Brain microvascular endothelial cell (primary cell): ENCODE measurements at regions not wholly inside any gene's neighbourhood (a gene's known extent, or its start where the extent isn't known, plus 50 kb on each side); places are given as distances from the start of the nearest gene placed in this dataset.
"Not testable (repeated sequence)": the region's sequence is repeated elsewhere in the genome, so short reads cannot be mapped to it uniquely, and the experiment has no call there.

ENCODE experiments used
- DNase-seq: peaks from one replicate; pipeline ENCODE4 v3.0.0-alpha.2; 2020
- H3K27ac ChIP-seq: fragments of 250-450 bp; sonication (Bioruptor Pico); 2 replicates; pipeline ENCODE4 v1.5.1; 2020; ENCODE audit warnings: mild to moderate bottlenecking, moderate library complexity
- H3K27me3 ChIP-seq: fragments of 250-450 bp; sonication (Bioruptor Pico); replicated peaks from 2 replicates; pipeline ENCODE4 v1.5.1; 2020; ENCODE audit warnings: mild to moderate bottlenecking
- H3K36me3 ChIP-seq: fragments of 250-450 bp; sonication (Bioruptor Pico); replicated peaks from 2 replicates; pipeline ENCODE4 v1.5.1; 2020; ENCODE audit warnings: mild to moderate bottlenecking
- H3K4me3 ChIP-seq: 2 replicates; pipeline ENCODE4 v1.5.1; 2011; ENCODE audit warnings: low read depth, mild to moderate bottlenecking, control low read depth, low read length, moderate library complexity
- in situ Hi-C: cut with HindIII; loops from 2 replicates; pipeline ENCODE4 v1.10.0; 2017; ENCODE audit warnings: low sequenced_read_pairs, low pct_ligation_motif_present
- TF ChIP-seq, protein P1 (sequence below): IDR thresholded peaks from 2 replicates; pipeline ENCODE4 v1.5.1; 2011; ENCODE audit warnings: low read depth, mild to moderate bottlenecking, moderate library complexity, low read length, control low read depth, inconsistent platforms; ENCODE audit errors: missing control alignments

DNA sequence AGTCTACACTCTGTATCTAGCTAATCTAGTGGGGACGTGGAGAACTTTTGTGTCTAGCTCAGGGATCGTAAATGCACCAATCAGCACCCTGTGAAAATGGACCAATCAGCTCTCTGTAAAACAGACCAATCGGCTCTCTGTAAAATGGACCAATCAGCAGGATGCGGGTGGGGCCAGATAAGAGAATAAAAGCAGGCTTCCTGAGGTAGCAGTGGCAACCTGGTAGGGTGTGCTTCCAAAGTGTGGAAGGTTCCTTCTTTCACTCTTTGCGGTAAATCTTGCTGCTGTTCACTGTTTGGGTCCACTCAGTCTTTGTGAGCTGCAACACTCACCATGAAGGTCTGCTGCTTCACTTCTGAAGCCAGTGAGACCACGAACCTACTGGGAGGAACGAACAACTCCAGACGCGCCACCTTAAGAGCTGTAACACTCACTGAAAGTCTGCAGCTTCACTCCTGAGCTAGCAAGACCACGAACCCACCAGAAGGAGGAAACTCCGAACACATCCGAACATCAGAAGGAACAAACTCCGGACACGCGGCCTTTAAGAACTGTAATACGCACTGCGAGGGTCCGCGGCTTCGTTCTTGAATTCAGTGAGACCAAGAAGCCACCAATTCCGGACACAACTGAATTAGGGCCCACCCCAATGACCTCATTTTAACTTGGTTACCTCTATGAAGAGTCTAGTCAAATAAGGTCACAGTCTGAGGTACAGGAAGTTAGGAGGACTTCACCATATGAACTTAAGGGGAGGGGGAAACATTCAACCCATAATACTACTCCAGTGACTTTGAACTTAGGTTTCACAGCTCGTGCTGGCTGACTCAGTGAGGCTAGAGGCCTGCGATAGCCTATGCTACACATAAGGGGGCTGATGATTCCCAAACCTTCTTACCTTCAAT lies 59.8 kb upstream of the LPGAT1 start:
- H3K4me3 ChIP-seq, in situ Hi-C loops, DNase-seq, H3K27me3 ChIP-seq, H3K36me3 ChIP-seq, H3K27ac ChIP-seq: not testable (repeated sequence)

DNA sequence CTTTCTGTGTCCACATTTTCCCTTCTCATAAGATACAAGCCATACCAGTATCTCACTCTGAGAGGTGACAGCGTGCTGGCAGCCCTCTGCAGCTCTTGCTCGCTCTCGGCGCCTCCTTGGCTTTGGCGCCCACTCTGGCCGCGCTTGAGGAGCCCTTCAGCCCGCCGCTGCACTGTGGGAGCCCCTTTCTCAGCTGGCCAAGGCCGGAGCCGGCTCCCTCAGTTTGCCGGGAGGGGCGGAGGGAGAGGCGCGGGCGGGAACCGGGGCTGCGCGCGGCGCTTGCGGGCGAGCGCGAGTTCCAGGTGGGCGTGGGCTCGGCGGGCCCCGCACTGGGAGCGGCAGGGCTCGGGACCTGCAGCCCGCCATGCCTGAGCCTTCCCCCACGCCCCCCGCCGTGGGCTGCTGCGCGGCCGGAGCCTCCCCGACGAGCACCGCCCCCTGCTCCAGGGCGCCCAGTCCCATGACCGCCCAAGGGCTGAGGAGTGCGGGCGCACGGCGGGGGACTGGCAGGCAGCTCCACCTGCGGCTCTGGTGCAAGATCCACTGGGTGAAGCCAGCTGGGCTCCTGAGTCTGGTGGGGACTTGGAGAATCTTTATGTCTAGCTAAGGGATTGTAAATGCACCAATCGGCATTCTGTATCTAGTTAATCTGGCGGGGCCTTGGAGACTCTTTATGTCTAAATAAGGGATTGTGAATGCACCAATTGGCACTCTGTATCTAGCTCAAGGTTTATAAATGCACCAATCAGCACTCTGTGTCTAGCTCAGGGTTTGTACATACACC lies 58.9 kb upstream of the LPGAT1 start:
- H3K27ac ChIP-seq, H3K36me3 ChIP-seq: not testable (repeated sequence)

DNA sequence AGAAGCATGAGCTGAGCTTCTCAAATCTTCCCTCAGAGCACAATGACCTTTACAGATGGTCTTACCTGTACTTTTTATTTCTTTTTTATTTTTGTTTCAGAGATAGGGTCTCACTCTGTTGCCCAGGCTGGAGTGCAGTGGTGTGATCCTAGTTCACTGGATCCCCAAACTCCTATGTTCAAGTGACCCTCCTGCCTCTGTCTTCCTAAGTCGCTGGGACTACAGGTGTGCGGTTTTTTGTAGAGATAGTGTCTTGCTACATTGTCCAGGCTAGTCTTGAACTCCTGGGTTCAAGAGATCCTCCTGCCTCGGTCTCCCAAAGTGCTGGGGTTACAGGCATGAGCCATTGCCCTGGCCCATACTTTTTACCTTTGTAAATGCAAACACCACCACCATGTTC lies 56.0 kb upstream of the LPGAT1 start:
- Histone ChIP-seq H3K27me3 (no peaks in the 10 kb centered on the region), H3K36me3 (no peaks in the 10 kb centered on the region), H3K4me3 (no peak overlapping the region), H3K27ac (no peak overlapping the region)
- TF ChIP-seq, protein P1, sequence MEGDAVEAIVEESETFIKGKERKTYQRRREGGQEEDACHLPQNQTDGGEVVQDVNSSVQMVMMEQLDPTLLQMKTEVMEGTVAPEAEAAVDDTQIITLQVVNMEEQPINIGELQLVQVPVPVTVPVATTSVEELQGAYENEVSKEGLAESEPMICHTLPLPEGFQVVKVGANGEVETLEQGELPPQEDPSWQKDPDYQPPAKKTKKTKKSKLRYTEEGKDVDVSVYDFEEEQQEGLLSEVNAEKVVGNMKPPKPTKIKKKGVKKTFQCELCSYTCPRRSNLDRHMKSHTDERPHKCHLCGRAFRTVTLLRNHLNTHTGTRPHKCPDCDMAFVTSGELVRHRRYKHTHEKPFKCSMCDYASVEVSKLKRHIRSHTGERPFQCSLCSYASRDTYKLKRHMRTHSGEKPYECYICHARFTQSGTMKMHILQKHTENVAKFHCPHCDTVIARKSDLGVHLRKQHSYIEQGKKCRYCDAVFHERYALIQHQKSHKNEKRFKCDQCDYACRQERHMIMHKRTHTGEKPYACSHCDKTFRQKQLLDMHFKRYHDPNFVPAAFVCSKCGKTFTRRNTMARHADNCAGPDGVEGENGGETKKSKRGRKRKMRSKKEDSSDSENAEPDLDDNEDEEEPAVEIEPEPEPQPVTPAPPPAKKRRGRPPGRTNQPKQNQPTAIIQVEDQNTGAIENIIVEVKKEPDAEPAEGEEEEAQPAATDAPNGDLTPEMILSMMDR: no peak
- no peak for DNase-seq
- in situ Hi-C loops: no loop called here

More for the DNA sequence above, 58.9 kb upstream of the LPGAT1 start:
- H3K27me3 ChIP-seq, DNase-seq, in situ Hi-C loops: not testable (repeated sequence)
- peak overlapping the region; percentile 15 for H3K4me3 ChIP-seq

DNA sequence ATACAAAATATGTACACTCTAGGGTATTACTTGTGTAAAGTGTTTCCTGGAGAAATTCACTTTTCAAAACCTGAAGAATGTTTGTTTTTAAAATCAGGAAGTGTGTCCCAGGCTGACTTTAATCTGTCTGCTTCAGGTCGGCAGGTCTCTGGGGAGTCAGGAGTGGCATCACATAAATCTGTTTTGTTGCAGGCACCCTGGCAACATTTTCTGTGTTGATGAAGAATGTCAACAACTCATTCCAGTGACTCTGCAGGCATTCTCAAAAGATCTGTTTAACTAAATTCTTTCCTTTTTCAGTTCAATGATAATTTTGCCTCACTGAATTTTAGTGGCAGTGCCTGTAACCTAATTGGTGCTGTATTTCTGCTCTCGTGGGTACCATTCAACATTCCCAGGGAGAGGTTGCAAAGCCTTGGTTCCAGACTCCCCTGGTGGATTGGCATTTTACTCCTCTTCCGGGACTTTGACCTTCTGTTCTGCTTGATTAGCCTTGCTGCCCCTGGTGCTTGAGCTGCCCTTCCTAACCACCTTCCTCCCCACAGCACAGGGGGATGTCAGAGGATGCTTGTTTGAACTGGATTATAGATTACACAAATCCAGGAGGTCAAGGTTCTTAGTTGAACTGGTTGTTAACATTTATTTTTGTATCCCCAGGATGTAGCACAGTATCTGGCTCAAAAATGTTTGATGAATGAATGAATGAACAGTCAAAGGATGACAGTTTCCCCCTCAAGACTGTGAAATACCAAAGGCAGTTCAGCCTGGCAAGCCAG lies 55.4 kb upstream of the LPGAT1 start:
- in situ Hi-C loops: no loop called here
- no peaks in the 10 kb centered on the region for H3K36me3 ChIP-seq
- no peak overlapping the region for H3K27ac ChIP-seq
- DNase-seq: peak; percentile 3
- no peaks in the 10 kb centered on the region for H3K27me3 ChIP-seq
- TF ChIP-seq, protein P1: no peak
- no peak overlapping the region for H3K4me3 ChIP-seq

DNA sequence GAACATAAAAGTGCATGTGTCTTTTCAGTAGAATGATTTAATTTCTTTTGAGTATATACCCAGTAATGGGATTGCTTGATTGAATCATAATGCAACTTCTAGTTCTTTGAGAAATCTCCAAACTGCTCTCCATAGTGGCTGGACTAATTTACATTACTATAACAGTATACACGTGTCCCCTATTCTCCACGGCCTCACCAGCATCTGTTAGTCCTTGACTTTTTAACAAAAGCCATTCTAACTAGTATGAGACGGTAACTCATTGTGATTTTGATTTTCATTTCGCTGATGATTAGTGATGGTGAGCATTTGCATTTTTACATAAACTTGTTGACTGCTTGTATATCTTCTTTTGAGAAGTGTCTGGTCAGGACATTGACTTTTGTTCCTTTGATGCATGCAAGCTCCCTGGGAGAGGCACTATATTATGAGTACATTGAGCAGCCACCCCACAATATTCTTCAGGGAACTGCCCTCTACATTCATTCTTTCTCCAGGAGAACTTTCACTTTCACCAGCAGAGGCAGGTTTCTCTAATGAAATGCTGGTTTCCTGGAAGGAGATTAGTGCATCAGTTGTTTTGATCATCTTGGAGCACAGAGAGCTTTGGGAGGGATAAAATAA lies 51.9 kb upstream of the LPGAT1 start:
- in situ Hi-C loops: no loop called here
- Histone ChIP-seq H3K27ac (no peak overlapping the region), H3K36me3 (no peaks in the 10 kb centered on the region), H3K27me3 (no peaks in the 10 kb centered on the region), H3K4me3 (no peak overlapping the region)
- no peak for DNase-seq
- TF ChIP-seq, protein P1: no peak
